HG03354 (cell line): ENCODE measurements at regions not wholly inside any gene's neighbourhood (a gene's known extent, or its start where the extent isn't known, plus 50 kb on each side); places are given as distances from the start of the nearest gene placed in this dataset.
A peak's percentile ranks its signal among the peaks of the same experiment; 100 is the strongest.
"Not testable (repeated sequence)": the region's sequence is repeated elsewhere in the genome, so short reads cannot be mapped to it uniquely, and the experiment has no call there.

Source experiments
- ATAC-seq: cut with Tn5 transposase; IDR thresholded peaks from one replicate; pipeline ENCODE4 v1.9.1; 2021; ENCODE audit warnings: mild to moderate bottlenecking; ENCODE audit not compliant: unreplicated experiment, poor library complexity, severe bottlenecking

DNA sequence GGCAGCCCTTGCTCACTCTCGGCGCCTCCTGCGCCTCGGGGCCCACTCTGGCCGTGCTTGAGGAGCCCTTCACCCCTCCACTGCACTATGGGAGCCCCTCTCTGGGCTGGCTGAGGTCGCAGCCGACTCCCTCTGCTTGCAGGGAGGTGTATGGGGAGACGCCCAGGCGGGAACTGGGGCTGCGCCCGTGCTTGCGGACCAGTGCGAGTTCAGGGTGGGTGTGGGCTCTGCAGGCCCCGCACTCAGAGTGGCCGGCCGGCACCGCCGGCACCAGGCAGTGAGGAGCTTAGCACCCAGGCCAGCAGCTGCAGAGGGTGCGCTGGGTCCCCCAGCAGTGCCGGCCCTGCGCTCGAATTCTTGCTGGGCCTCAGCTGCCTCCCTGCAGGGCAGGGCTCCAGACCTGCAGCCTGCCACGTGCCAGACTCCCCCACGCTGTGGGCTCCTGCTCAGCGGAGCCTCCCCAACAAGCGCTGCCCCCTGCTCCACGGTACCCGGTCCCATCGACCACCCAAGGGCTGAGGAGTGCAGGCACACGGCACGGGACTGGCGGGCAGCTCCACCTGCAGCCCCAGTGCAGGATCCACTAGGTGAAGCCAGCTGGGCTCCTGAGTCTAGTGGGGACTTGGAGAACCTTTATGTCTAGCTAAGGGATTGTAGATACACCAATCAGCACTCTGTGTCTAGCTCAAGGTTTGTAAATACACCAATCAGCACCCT lies 54.0 kb upstream of the WWC2 start:
- not testable (repeated sequence) for ATAC-seq

DNA sequence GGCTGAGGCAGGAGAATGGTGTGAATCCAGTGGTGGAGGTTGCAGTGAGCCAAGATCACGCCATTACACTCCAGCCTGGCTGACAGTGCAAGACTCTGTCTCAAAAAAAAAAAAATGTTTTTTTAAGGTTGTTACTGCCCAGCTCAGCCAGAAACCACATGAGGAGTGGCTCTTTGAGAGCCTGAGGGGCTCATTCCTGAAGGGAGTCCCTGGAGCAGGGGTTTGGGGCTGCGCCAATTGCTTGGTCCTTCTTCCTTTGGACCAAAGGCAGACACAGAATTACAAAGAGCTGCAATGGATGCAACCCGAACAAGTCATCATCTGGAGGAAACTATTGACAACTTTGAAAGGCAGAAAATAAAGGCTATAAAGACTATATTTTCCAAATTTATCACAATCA lies 60.6 kb upstream of the WWC2 start:
- ATAC-seq: no peak

DNA sequence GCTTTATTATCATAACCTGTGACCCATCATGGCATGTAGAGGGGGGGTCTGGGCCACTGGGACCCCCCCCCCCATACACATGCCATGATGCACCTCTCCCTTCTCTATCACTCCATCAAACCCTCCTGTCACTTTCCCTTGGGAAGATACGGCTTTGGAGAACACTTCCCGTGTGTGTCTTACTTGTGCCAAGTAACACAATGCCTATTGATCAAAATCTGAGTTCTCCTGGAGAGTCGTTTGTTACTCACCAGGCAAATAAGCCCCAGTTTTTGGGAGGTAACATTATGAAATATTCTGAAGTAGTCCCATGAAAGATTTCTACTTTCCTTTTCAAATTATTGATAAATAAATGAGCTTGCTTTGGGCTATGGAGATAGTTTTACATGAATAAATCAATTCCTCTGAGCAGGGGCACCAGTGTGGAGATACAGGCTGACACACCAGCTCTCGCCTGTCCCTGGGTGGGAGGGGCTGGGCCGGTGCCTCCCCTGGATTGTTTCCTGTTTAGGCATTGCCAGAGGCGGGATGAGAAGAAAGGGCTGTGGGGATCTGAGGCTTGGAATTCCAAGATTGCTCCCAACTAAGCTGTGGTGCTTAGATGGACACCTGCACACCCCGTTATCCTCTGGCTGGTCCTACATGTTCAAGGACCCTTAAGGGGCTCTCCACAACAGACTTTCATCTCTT lies 63.2 kb upstream of the WWC2 start:
- ATAC-seq: no peak

DNA sequence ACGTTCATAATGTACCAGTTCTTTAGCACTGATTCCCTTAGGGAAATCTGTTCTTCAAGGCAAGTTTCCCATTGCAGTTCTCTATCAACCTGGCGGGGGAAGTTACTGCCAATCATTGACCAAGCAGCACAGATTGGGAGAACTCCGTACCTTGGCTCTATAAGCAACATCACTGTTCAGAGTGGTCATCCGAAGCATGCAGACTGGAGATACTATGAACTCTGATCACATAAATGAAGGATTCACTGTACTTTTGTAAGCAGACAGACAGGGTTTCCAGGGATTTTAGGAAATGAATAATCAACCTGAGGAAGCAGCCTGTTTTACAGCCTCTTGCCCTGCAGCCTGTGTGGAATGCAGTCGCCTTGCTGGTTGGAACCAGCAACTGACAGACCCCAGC lies 63.8 kb upstream of the WWC2 start:
- no peak for ATAC-seq

DNA sequence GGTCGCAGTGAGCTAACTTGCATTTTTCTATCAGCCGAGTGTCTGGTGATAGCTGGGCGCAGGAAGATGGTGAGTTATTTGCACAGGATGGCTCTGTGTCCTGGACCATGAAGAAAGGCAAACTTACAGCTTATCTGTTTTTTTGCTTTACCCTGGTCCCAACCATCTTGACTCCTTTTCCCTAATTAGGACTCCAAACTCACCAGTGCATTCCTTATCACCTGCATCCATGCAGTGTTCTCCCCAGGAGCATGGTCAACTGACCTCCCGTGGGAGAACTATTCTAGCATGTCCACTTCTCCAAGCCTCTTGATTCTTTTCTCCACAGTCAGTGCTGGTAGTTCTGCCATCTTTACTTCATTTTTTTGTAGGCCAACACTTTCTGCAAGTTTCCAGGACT lies 68.2 kb upstream of the WWC2 start:
- no peak for ATAC-seq

DNA sequence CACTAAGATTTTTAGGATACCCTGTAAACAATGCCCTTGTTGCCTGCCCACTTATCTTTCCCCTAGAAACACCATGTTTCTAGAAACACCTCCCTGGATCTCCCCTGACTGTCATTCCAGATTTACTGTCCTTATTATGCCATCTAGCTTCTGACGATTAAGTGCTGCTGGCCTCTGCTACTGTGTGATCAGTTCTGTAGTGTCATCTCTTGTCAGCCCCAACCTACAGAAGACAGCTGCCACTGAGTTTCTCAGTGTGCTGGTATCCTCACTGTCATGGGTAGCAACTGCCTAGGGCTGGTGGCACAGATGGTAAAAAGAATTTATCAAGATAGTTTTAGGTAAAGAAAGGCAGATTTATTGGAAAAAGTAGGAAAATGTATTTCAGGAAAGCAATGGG lies 68.7 kb upstream of the WWC2 start:
- ATAC-seq: no peak

DNA sequence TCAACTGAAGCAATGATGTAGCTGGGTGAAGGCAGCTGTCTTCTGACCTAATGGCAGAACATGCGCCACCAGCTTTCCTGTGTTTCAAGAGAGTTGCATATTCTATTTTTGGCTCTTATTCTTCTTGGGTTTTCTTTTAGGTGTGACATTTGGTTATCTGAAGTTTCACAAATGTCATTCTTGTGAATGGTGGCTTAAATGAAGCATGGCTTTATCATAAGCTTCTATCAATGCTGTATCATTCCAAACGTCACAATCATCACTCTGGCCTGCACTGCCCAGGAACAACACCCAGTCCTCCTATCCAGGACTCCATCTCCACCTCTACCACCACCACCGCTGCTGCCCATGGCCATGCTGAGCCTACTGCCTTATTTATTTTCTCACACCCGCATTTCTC lies 69.7 kb upstream of the WWC2 start:
- ATAC-seq: no peak

DNA sequence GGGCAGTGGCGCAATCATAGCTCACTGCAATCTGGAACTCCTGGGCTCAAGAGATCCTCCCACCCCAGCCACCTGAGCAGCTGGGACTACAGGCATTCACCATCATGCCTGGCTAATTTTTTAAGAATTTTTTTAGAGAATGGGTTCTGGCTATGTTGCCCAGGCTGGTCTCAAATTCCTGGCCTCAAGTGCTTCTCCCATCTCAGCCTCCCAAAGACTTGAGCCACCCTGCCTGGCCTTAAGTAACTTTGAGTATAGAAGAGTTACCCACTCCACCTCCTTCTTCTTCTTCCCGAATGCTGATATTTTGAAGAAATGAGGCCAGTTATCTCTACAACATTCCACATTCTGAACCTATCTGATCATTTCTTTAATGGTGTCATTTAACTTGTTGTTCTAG lies 72.4 kb upstream of the WWC2 start:
- ATAC-seq: no peak

DNA sequence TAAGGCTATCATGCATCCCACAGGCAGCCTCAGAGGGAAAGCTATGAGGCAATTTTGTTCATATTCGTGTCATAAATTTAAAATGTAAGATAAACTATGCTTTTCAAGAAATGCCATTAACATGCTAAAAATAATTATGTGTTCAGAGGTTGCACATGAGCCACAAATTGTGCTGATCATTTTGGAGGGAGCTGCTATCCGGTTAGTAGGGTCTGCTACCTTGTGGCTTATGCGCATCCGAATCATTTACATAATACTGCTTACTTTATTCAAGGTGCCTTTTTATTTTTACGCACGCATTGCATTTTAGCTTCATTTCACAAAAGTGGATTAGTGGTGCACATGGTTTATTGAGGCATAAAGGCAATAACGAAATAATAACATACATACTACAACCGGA lies 76.4 kb upstream of the WWC2 start:
- no peak for ATAC-seq

DNA sequence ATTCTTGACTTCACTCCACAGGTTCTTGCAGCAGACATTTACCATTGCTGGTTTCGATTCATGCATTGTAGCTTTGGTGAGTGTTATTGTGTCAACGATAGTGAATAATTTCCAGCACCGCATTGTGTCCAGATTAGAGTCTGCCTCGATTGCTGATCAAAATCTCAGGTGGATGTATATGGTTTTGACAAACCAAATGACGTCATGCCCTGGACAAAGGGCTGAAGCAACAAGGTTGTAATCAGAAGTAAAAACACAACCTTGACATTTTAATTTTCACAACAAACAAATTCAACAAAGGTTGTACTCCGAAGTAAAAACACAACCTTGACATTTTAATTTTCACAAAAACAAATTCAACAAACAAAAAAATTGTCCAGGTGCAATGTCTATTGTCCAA lies 81.1 kb upstream of the WWC2 start:
- no peak for ATAC-seq

DNA sequence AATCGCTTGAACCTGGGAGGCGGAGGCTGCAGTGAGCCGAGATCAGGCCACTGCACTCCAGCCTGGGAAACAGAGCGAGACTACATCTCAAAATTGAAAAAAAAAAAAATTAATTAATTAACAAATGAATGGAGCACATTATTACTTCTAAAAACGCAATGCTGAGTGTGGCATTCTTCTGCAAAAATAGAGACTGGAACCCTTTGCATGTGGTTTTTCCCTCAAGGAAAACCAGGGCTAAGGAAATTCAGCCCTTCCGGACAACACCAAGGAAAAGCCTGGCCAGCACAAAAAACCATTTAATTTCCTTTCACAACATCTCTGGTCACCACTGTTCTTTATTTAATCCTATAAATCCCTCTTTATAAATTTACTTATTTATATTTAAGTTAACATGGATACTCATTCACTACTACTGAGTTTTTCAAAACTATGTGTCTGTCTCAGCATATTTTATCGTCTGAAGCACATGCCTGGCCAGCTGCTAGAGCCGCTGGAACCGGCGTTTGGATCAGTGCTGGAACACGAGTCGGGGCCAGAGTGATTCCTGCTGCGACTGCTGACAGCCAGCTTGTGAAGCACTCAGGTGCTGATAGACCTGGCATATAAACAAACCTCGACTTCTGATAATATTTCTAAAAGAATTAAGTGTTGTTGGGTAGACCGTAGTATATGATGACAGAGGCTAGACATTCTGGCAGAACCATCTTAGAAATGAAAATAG lies 84.5 kb upstream of the WWC2 start:
- ATAC-seq: no peak

DNA sequence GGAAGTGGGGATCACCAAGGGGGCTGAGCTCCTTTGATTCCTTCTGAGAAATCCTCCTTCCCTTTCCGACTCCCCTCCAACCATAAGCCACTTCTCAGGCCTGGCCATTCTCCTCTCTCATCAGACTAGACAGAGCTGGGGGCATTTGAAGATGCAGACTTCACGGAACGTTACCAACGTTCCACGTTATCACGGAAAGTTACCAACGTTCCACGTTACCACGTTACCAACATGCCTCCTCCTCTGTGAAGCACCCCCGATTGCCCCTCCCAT lies 85.4 kb upstream of the WWC2 start:
- ATAC-seq: no peak

DNA sequence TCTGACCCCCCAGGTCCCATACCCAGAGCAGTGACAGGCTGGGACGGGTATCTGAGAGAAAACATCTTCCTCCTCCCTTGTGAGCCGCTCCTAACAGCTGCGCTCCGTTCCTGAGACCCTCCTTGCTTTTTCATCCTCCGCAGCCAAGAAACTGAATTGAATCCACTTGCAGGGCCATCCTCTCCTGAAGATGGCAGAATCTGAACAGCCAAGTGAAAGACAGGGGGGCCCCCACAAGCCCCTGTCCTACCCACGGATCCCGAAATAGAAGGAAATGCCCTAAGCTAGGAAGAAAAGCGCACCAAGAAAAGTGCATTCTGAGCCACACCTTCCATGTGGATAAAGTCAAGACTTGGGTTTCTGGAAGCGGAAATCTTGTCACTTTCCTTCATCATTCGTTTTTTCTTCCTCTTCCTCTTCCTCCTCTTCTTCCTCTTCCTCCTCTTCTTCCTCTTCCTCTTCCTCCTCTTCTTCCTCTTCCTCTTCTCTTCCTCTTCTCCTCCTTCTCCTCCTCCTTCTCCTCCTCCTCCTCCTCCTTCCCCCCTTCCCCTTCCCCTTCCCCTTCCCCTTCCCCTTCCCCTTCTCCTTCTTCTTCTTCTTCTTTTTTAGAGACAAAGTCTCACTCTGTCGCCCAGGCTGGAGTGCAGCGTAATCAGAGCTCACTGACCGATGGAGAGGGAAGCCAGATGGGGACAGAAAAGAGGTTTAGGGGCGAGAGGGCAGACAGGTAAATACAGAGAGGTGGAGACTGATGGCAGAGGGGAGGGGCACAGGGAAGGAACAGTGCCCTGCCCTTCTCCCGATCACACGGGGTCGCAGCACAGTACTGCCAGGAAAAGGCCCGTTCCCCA lies 86.0 kb upstream of the WWC2 start:
- ATAC-seq: no peak

DNA sequence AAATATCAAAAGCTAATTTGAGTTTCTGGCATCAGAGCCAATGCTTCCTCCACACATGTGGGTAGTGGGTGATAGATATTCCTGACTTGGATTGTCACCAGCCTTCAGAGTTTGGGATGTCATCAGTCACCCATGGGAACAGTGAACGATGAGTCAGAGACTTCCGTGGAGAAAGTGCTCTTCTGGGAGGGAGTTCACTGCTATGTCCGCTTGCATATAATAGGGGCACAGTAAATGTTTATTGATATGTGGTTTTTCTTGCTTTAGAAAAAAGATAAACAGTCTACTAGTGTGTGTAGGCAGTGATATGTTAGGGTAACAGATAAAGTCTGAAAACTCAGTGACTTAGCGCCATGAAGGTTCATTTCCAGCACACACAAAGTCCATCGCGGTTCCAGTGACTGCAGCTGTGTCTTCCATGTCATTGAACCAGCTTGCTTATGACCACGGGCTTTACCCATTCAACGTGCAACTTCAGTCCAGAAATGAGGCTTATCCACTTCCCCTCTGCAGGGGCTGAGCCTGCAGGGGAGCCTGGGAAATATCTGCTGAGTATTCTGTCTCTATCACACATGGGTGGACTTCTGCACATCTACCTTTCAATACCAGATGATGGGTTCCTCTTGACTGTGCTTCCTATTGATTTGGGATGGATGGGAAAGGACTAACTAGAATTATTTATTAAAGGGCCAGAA lies 87.7 kb upstream of the WWC2 start:
- no peak for ATAC-seq

DNA sequence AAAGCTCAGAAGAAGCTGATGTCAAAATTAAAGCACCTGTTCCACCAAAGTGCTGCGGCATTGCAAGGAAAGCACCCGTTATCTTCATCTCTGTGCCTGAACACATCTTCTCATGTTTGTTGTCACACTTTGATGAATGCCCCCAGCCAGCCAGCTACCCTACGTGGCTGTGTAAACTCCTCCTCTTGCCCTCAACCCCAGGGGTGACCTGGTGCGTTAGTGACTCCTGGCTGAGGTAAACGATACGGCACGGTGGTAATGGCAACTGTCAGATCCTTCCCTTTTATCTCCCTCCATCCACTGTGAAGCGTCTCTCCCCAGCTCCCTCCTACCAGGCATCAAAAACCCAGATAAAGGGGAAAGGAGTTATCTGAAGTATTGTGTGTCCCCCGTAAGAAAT lies 90.6 kb upstream of the WWC2 start:
- no peak for ATAC-seq

DNA sequence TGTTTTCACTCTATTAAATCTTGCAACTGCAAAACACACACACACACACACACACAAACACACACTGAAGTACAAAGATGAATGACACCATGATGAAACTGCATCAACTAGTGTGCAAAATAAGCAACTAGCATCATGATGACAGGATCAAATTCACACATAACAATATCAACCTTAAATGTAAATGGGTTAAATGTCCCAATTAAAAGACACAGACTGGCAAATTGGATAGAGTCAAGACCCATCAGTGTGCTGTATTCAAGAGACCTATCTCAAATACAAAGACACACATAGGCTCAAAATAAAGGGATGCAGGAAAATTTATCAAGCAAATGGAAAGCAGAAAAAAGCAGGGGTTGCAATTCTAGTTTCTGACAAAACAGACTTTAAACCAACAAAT lies 87.2 kb upstream of the DCTD start:
- ATAC-seq: not testable (repeated sequence)

DNA sequence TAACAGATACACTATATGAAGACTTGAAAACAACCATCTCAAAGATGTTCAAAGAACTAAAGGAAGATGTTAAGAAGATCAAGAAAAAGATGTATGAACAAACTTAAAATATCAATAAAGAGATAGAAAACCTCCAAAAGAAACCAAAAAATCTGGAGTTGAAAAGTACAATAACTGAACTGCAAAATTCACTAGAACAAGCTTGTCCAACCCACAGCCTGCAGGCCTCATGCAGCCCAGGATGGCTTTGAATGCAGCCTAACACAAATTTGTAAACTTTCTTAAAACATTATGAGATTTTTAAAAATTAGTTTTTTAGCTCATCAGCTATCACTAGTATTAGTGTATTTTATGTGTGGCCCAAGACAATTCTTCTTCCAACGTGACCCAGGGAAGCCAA lies 77.0 kb upstream of the DCTD start:
- no peak for ATAC-seq

DNA sequence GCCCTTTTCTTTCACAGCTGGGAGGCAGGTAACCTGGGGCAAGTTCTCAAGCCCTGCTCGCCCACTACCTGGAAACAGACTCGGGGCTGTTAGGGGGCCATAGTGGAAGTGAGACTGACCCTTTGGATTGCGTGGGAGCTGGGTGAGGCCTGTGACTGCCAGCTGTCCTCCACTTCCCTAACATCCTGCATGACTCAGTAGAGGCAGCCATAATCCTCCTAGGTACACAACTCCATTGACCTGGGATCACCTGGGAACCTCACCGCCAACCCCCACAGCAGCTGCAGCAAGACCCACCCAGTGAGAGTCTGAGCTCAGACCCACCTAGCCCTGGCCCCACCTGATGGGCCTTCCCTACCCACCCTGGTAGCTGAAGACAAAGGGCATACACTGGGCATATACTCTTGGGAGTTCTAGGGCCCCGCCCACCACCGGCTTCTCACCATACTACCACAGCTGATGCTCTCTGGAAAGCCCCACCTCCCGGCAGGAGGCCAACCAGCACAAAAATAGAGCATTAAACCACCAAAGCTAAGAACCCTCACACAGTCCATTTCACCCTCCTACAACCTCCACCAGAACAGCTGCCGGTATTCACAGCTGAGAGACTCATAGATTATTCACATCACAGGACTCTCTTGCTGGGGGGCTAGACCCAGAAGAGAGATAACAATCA lies 61.1 kb upstream of the DCTD start:
- peak; percentile 78 for ATAC-seq

DNA sequence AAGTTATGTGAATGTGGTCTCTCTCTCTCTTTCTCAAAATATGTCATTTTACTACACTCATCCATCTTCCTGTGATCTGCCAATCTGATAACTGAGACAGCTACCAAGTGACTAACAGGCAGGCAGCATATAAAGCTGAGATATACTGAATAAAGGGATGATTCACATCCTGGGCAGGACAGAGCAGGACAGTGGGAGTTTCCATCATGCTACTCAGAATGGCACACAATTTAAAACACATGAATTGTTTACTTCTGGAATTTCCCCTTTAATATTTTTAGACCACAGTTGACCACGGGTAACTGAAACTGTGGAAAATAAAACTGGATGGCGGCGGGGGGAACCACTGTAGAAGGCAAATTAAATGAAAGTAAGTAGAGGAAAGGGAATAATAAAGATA lies 58.6 kb upstream of the DCTD start:
- ATAC-seq: peak; percentile 76
